Activated CD8-positive, alpha-beta memory T cell treated with anti-CD3 and anti-CD28 coated beads for 1 hour (primary cell): ENCODE measurements at regions not wholly inside any gene's neighbourhood (a gene's known extent, or its start where the extent isn't known, plus 50 kb on each side); places are given as distances from the start of the nearest gene placed in this dataset.
"Not testable (repeated sequence)": the region's sequence is repeated elsewhere in the genome, so short reads cannot be mapped to it uniquely, and the experiment has no call there.

Experiments used
- DNase-seq, 2 donors: peaks; one replicate each; pipeline ENCODE4 v3.0.0-alpha.2; 2020; ENCODE audit warnings: low read depth in 1 of 2; ENCODE audit errors: extremely low read depth in 1 of 2

DNA sequence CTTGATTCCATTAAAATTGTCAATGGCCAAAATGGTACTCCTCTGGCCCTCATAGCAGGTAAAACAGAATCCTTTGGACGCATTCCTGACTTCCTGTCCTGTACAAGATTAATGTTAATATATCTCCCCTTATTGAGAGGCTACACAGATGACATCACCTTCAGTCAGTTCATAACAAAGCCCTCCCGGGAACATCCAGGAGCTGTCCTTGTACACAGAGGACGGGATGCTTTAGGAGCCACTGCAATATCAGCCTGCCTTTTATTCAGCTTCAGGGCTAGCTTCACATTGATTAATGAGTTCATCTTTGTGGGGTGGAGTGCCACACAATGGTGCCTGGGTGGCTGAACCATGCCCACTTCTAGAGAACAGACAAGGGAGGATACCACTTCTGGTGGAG, 235.1 kb downstream of the NRIP1 start:
- no peak for DNase-seq

DNA sequence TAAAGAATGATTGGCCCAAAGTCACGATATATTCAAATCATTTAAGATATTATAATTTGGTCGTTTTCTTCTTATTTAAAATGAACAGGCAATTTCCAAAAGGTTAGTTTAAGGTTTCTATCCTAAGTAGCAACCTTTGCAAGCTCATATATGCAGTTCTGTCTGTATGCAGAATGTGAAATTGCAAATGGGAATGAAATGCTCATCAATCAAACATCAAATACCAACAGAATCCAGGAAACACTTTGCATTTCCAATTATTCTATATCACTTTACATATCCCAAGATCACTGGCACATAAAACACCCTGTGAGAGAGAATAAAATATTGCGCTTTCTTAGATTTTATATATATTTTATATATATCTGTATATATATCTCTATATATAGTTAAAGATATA, 237.3 kb downstream of the NRIP1 start:
- DNase-seq = no peak

DNA sequence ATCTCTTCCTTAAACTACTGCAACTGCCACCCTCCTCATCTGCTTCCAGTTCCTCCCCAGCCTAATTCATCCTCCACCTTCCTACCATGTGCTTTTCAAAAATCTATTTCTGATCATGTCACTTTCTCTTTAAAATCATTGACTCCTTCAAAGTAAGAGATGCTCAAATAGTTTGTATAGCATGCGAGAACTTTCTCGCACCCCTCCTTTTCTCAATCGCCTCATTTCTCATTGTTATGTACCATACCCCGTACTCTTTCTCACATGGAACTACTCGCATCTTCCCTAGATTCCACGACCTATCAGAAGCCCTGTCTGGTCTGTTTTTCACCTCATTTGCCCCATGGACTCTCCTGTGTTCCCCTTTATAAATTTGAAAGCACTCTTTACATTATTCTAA, 238.2 kb downstream of the NRIP1 start:
- DNase-seq = no peak

DNA sequence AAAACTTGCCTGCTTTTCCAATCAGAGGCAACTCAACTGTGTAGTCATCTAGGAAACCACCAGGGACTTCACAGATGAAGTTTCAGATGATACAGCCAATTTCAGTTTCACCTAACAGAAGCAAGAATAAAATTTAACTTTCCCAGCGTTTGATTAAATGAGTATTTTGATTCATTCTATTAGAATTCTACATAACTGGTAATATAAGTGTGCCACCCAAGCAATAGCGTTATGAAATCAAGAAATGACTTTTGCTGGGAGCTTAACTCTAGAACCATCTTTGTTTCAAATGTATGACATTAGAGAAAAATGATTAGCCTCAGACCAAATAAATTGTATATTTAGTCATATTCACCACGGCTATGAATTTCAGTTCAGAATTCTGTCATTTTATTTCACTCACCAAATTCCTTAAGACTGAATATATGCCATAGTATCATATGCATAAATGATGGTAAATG, 239.3 kb downstream of the NRIP1 start:
- no peak for DNase-seq

DNA sequence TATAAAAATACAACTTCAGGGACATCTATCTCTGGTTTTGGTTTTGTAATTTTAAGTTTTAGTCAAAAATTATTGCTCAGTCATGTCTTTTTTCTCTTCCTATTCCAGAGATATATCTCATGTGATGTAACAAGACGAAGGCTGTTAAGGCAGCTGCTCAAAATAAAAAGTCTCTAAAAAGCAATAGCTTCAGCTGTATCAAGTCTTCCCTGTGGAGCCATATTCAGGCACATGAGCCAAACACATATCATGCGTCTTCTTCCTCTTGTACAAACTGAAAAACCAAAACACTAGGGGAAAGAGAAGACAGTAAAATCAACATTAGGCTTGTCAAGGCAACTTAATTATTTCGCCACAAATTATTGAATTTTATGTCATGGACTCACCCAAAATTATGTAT, 240.7 kb downstream of the NRIP1 start:
- no peak for DNase-seq

DNA sequence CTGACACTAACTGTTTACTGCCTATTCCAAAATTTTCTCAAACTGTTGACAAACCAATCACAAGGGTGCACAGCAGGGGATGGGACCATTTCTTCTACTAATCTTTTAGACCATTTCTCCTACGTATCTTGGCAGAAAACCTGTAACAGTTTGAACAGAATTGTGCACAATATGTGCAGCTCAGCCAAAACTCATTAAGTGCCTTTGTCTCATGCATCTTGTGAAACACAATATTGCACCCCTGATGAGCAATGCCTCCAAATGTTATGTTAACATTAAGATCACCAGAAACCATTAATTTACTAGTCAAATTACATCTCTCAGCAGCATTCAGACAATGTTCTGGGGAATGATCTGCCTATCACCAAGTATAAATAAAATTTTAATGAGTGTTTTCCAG, 247.5 kb downstream of the NRIP1 start:
- DNase-seq = no peak

DNA sequence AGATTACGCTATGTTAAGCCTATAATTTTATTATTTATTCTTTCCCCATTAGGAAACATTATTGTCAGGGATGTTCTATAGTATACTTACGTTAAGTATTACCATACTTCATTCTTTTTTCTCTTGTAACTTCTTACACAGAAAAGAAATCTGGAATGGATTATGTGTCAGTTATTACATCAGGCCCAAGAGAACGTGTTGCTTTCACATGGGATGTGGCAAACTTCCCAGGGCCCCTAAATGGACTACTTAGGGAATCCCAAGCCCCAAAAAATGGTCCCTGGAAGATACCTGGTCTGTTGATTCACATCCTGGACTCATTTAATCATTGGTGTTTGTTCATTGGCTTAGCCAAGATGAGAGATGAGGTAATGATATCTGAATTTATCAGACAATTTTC, 249.8 kb downstream of the NRIP1 start:
- no peak for DNase-seq

DNA sequence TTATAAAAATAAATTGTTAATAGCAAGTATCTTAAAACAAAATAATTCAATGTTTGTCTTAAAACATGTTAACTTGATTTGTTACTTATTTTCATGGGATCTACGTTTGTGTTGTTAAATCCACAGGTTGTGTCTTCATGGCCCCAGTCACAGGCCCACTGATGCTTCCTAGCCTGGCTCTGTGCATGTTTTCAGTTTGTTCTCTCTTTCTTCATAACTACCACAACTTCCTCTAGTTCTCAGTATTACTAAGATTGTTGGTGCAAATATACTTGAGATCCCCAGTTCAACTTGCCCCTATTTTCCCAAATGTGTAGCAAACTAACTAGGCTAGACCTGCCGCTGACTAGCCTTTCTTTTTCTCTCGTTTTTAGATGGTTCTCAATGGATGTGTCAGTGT, 250.5 kb downstream of the NRIP1 start:
- DNase-seq = no peak

DNA sequence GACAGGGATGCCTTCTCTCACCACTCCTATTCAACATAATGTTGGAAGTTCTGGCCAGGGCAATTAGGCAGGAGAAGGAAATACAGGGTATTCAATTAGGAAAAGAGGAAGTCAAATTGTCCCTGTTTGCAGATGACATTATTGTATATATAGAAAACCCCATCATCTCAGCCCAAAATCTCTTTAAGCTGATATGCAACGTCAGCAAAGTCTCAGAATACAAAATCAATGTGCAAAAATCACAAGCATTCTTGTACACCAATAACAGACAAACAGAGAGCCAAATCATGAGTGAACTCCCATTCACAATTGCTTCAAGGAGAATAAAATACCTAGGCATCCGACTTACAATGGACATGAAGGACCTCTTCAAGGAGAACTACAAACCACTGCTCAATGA, 258.1 kb upstream of the SAMSN1 start:
- not testable (repeated sequence) for DNase-seq

DNA sequence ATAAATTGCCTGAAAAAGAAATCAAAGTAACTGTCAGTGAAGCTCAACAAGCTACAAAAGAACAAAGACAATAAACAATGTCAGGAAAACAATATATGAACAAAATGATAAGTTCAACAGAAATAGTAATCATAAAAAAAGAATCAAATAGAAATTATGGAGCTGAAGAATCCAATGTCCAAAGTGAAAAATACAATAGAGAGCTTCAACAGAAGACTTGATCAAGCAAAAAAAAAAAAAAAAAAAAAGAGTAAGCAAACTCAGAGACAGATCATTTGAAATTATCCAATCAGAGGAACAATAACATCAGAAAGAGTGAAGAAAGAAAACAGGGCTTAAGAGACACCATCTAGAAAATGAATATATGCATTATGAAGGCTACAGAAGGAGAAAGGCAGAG, 251.4 kb upstream of the SAMSN1 start:
- DNase-seq = no peak

DNA sequence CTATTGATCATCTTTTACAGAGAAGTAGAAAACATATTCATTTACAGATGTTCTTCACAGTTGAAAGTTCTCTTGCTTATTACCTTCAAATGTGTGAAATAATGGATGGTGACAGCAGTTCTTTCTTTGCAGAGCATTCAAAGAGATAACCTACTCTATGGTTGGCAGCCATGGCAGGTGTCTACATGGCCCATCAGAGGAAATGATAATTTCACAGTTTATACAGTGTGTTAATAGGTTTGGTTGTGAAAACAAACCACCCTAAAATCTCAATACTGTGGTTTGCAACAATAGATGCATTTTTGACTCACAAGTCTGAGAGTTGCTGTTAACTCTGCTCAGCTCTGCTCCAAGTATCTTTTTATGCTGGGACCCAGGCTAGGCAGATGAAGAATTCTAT, 241.2 kb upstream of the SAMSN1 start:
- no peak for DNase-seq

DNA sequence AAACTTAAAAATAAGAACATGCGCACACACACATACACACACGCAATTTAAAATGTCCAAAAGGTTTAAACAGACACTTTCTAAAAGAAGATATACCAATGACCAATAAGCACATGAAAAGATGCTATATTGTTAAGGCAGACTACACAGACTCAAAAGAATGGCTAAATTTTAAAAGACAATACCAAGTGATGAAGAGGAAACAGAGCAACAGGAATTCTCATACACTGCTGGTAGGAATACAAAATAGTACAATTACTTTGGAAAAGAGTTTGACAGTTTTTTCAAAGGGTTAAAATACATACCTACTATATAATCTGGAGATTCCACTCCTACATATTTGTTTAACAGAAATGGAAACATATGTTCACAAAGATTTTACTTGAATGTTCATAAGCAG, 239.6 kb upstream of the SAMSN1 start:
- no peak for DNase-seq

DNA sequence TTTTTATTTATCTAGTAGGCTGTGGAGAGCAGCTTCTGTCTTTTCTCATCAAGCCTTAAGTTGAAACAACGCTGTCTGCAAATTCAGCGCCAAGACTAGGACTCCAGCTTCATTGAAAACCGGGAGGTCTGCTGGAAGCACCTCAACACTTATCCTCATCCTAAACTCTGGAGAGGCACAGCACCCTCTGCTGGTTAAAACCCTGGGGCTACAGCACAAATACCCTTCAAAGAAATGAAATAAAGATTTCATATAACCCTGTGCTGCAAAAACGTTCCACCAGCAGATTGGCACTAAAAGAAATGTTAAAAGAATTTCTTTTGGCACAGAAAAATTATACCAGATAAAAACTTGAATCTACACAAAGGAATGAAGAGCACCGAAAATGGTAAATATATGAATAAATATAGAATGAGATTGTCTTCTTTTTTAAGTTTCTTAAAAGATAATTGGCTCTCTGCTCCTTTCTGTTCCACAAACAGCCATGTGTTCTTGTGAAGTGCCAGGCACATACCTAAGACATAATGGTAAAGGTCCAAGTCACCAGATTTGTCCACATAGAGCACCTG, 227.7 kb upstream of the SAMSN1 start:
- peak in 1 of 2 donors; percentile 24 for DNase-seq

DNA sequence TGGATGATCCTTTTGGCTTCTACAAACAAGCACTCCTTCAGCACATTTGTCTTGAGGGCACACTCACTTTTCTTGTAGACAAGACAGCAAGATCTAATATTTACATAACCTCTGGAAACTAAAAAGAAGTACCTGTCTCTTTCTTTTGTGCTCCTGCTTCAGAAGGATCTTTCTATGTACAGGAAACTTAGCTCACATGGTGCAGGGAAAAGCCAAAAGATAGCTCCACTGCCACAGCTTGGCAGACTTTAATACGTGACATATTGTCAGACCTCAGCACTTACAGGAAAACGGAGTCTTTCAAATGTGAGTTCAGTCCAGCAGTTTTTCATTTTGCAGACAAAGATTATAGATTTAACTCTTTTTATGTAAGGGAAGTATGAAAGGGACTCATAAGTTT, 225.5 kb upstream of the SAMSN1 start:
- DNase-seq = no peak

DNA sequence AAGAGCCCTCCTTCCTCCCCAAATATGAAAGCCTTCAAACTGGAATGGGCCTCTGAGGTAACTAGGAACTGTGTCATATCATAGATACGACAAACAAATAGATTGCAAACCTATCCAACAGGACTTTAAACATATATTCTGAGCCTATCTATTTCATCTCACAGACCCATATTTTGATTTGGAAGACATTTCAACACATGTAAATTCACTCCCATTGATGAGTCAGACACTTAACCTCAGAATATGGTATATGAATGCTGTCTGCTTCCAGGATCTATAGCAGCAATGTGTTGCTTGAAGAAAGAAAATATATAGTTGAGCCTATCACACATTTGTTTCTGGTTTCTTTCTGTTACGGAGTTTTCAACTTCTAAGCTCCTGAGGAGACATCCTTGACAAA, 221.9 kb upstream of the SAMSN1 start:
- DNase-seq = no peak

DNA sequence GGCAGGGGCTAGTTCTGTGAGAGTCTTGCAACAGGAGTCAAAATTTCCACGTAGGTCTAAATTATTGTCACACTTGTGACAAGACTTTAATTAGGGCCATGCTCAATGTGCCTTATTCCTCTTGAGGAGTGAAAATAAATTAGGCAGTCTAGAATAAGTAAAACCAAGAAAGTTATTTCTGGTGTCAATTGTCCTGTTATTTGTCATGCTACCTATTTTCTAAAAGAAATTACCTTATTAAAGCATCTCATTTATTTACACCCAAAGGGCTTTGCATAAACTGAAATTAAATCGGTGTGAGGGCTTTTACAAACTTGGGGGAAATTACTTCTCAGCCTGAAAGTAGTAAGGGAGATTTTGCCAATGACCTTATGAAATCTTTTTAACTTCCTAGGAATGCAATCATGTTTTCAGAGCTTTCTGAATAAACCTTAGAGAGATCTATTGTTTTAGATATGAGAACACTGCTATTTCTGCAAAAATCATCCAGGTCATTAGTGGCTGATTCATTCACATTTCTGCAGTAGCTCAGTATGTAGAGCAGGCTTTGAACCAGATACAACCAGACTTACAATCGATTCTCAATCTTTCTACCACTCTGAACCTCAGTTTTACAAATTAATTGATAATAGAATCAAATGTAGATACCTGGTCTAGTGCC, 221.2 kb upstream of the SAMSN1 start:
- no peak for DNase-seq

DNA sequence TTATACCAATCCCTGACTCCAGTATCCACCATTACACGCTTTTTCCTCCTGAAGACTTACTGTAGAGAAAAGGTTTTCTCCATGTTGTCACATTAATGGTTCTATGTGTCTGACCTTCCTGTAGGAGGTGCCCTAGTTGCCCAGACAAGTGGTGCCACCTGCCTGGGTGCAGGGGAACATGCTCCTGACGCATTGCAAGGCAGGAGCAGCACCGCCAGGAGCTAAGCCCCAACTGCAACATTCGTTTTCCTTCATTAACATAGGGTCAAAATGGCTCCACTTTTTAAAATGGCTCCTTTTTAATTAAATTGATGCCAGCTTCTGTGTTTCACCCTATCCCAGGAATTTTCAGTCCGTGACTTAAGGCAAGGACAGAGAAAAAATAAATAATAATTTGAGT, 220.1 kb upstream of the SAMSN1 start:
- no peak for DNase-seq

DNA sequence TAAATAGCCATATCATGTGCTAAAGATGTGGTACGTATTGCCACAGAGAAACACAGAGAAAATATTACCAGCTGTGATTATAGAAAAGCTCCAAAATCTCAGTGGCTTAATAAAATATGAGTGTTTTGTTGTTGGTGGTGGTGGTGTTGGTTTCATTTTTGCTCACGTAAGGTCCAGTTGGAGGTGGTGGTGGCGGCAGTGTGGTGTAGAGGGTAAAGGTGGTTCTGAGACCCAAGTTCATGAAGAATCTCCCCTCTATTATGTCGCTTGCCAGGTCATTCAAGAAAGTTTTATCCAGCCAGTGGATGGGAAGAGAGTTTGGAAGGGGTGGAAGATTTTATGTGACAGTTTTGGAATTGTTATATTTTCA, 217.6 kb upstream of the SAMSN1 start:
- DNase-seq = no peak

DNA sequence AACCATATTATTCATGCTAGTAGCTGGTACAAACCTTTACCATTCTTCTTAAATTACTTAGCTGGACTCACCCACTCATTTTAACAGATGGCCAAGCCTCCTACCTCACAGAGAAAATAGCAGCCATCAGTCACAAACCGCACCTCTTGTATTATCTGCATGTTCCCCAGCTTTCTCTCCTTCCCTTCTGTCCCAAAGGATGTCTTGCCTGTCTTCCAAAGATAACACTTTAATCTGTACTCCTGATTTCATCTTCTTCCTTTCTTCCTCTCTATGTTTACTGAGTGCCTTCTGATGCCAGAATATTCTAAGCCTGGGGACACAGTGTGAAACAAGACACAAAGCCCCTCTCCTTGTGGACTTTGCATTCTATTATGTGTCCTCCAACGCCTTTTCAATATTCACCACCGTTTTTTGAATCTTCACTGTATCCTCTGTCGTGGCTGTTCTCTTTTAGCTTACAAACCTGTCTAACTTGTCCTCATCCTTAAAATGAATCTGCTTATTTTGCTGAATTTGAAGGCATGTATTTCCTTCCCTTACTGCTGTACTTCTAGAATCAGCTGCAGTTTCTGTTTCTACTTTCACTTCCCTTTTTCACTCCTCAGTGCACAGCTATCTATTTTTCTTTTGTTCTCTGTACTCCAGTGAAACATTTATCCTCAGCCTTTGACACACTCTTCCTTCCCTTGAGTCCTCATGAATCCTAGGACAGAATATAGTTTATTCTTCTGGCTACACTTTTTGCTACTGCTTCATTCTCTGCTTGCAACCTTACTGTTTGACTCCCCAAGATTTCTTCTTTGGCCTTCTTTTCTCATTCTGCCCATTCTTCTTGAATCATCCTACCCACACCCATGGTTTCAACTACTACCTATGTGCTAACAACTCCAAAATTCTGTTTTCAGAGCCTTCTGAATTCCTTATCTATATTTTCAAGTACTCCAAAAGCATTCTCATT, 216.9 kb upstream of the SAMSN1 start:
- DNase-seq = no peak

DNA sequence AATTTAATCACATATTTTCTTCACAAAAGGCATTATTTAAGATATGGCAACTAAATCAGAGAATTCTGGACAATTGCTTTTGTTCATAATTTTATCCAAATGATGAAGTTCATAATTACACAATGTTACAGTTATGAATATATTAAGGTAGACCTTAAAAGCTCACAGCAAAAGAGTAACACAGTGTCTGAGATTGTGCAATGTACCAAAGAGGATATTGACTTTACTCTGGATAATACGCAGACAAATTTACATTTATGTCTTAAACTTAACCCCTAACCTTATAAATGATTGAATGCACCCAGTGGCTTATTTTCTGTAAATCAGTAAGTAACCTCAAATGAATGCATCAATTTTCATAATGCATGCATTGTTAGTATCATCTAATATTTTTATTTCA, 216.2 kb upstream of the SAMSN1 start:
- DNase-seq = no peak

DNA sequence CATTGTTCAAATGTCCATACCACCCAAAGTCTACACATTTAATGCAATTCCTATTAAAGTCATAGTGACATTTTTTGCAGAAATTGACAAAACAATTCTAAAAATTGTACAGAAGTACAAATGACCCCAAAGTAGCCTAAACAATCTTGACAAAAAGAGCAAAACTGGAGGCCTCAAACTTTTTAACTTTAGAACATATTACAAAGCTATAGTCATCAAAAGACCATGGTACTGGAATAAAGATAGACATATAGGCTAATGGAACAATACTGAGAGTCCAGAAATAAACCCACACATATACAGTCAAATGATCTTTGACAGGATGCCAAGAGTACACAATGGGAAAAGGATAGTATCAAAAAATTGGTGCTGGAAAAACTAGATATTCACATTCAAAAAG, 213.2 kb upstream of the SAMSN1 start:
- DNase-seq = no peak

DNA sequence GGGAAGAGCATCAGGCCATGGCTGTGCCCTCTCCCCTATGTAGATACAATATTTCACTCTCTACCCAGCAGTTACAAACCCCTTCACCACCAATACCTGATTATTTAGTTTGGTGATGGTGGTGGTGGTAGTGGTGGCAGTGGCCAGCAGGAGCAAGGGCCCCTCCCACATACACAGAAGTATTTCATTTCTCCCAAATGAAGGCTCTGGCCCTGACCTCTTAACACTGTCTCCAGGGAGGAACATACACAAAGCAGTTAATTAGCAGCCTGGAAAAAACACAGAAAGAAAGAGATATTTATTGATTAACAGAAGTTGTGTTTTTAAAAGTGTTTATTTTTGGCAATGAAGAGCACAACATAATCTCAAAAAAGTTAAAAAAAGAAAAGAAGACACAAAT, 212.7 kb upstream of the SAMSN1 start:
- DNase-seq = no peak
